ENCODE measurements at regions not wholly inside any gene's neighbourhood (a gene's known extent, or its start where the extent isn't known, plus 50 kb on each side); places are given as distances from the start of the nearest gene placed in this dataset.

DNA sequence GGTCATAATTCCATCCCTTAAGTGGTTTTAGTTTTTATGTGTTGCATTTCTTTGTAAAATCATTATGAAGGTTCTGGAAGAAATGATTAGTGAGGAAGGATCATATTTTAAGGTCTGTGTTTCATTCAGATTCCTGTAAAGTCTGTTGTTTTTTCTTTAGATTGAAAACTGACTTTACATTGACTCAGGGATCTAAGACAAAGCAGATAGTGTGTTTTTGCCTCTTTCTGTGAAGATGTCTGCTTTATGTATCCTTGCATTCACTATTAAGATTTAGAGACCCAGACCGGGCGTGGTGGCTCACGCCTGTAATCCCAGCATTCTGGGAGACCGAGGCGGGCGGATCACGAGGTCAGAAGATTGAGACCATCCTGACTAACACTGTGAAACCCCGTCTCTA is 225.7 kb downstream of the SAMD5 start:
- Histone ChIP-seq H3K4me3 (ENCODE audit: low read depth in 1 of 2, low read length in 2 of 2) (no peak overlapping the region), H3K36me3 (ENCODE audit: control insufficient read depth in 1 of 2, insufficient read depth in 2 of 2, low read length in 2 of 2) (no peaks in the 10 kb centered on the region), H3K27ac (ENCODE audit: low read depth, low read length) (no peak overlapping the region), H3K9me3 (ENCODE audit: control insufficient read depth in 1 of 2, low read length in 2 of 2) (no peaks in the 10 kb centered on the region), H3K4me1 (ENCODE audit: control insufficient read depth in 1 of 2, insufficient read depth in 2 of 2, low read length in 2 of 2) (no peaks in the 10 kb centered on the region), H3K27me3 (ENCODE audit: control insufficient read depth in 1 of 2, insufficient read depth in 2 of 2, low read length in 2 of 2) (no peaks in the 10 kb centered on the region), H3K9ac (ENCODE audit: low read depth in 1 of 2, low read length in 2 of 2) (no peak overlapping the region)

DNA sequence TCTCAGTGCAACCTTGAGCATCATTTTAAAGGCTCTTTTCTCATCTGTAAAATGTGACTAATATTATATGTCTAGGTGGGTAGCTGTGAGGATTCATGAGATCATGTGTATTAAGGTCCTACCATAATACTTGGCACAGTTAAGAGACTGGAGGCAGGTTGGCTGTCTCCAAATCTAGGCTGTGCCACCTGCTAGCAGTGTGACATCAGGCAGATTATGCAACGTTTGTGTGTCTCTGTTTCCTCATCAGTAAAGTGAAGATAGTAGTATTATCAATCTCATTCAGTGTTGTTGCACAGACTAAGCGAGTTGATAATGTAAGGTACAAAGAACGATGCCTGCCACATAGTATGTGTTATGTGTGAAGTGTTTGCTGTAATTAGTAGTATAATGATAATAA is 227.4 kb downstream of the SAMD5 start:
- no peak overlapping the region for H3K9ac ChIP-seq (ENCODE audit: low read depth in 1 of 2, low read length in 2 of 2)
- H3K4me3 ChIP-seq (ENCODE audit: low read depth in 1 of 2, low read length in 2 of 2): no peak overlapping the region
- no peaks in the 10 kb centered on the region for H3K4me1 ChIP-seq (ENCODE audit: control insufficient read depth in 1 of 2, insufficient read depth in 2 of 2, low read length in 2 of 2)
- H3K27ac ChIP-seq (ENCODE audit: low read depth, low read length): no peak overlapping the region
- no peaks in the 10 kb centered on the region for H3K36me3 ChIP-seq (ENCODE audit: control insufficient read depth in 1 of 2, insufficient read depth in 2 of 2, low read length in 2 of 2)
- no peaks in the 10 kb centered on the region for H3K9me3 ChIP-seq (ENCODE audit: control insufficient read depth in 1 of 2, low read length in 2 of 2)
- H3K27me3 ChIP-seq (ENCODE audit: control insufficient read depth in 1 of 2, insufficient read depth in 2 of 2, low read length in 2 of 2): no peaks in the 10 kb centered on the region

DNA sequence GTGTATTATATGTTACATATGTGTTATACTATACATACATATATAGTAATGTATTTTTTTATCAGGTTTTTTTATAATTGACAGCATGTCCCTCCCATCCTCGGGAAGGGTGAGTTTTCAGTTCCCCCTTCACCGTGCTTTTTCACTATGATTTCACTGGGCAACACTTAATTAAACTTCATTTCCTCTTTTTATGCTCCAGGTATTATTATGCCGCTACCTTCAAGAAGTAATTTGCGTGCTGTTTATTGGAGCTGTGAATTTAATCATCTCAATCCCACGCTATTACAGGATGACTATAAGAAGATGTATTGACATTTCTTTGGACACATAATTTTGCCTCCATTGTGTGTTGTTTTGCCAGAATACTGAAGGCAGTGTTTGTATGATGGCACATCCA is 228.6 kb downstream of the SAMD5 start:
- H3K4me1 ChIP-seq (ENCODE audit: control insufficient read depth in 1 of 2, insufficient read depth in 2 of 2, low read length in 2 of 2): no peaks in the 10 kb centered on the region
- no peak overlapping the region for H3K9ac ChIP-seq (ENCODE audit: low read depth in 1 of 2, low read length in 2 of 2)
- H3K9me3 ChIP-seq (ENCODE audit: control insufficient read depth in 1 of 2, low read length in 2 of 2): no peaks in the 10 kb centered on the region
- no peak overlapping the region for H3K4me3 ChIP-seq (ENCODE audit: low read depth in 1 of 2, low read length in 2 of 2)
- no peak overlapping the region for H3K27ac ChIP-seq (ENCODE audit: low read depth, low read length)
- H3K36me3 ChIP-seq (ENCODE audit: control insufficient read depth in 1 of 2, insufficient read depth in 2 of 2, low read length in 2 of 2): no peaks in the 10 kb centered on the region
- H3K27me3 ChIP-seq (ENCODE audit: control insufficient read depth in 1 of 2, insufficient read depth in 2 of 2, low read length in 2 of 2): no peaks in the 10 kb centered on the region

DNA sequence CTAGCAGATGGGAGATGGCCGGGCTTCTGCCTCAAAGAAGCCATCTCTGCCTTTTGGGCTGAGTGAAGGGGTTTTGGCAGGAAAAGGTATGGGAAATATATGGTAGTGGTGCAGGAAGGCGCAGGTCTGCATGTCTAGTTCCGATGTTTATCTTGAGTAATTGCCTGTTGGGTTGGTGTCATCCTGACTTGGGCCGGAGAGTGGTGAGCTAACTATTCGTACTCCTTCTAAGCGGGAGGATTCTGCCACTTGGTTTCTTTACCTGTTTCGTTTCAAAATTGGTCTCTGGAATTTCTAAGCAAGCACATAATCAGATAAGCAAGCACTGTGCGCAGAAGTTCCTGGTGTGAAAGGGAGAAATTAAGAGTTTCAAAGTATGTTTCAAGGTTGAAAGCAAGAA is 229.6 kb downstream of the SAMD5 start:
- H3K27me3 ChIP-seq (ENCODE audit: control insufficient read depth in 1 of 2, insufficient read depth in 2 of 2, low read length in 2 of 2): no peaks in the 10 kb centered on the region
- no peaks in the 10 kb centered on the region for H3K9me3 ChIP-seq (ENCODE audit: control insufficient read depth in 1 of 2, low read length in 2 of 2)
- H3K36me3 ChIP-seq (ENCODE audit: control insufficient read depth in 1 of 2, insufficient read depth in 2 of 2, low read length in 2 of 2): no peaks in the 10 kb centered on the region
- no peak overlapping the region for H3K4me3 ChIP-seq (ENCODE audit: low read depth in 1 of 2, low read length in 2 of 2)
- no peak overlapping the region for H3K9ac ChIP-seq (ENCODE audit: low read depth in 1 of 2, low read length in 2 of 2)
- H3K27ac ChIP-seq (ENCODE audit: low read depth, low read length): no peak overlapping the region
- H3K4me1 ChIP-seq (ENCODE audit: control insufficient read depth in 1 of 2, insufficient read depth in 2 of 2, low read length in 2 of 2): no peaks in the 10 kb centered on the region

DNA sequence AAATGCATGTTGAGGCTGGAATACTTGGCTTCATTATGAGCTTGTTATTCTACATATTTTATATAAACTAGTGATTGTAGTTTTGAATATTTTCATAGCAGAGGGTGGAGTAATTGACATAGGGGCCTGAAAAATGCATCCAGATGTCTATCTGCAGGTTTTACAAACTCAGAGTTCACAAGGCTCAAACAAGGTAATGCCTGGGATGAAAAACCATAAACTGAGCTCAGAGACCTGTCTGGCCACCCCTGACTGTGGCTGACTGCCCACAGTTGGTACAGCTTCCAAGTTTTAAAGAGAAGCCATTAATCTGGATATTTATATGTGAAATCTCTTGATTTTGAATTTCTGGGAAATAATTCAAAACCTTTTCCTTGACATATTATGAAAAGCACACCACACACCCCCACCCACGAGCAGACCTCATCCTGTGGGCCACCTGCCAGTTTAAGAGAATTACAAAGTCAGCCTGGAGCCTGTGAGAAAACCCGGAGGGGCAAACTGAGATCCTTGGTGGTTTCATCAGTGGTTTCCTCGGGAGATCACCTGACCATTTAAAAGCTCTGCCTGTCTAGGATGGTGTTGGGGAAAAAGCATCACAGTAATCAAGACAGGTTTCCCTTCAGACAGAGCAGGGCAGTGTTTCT is 230.1 kb downstream of the SAMD5 start:
- Histone ChIP-seq H3K27me3 (ENCODE audit: control insufficient read depth in 1 of 2, insufficient read depth in 2 of 2, low read length in 2 of 2) (no peaks in the 10 kb centered on the region), H3K9me3 (ENCODE audit: control insufficient read depth in 1 of 2, low read length in 2 of 2) (no peaks in the 10 kb centered on the region), H3K36me3 (ENCODE audit: control insufficient read depth in 1 of 2, insufficient read depth in 2 of 2, low read length in 2 of 2) (no peaks in the 10 kb centered on the region), H3K4me1 (ENCODE audit: control insufficient read depth in 1 of 2, insufficient read depth in 2 of 2, low read length in 2 of 2) (no peaks in the 10 kb centered on the region), H3K27ac (ENCODE audit: low read depth, low read length) (no peak overlapping the region), H3K4me3 (ENCODE audit: low read depth in 1 of 2, low read length in 2 of 2) (no peak overlapping the region), H3K9ac (ENCODE audit: low read depth in 1 of 2, low read length in 2 of 2) (no peak overlapping the region)

DNA sequence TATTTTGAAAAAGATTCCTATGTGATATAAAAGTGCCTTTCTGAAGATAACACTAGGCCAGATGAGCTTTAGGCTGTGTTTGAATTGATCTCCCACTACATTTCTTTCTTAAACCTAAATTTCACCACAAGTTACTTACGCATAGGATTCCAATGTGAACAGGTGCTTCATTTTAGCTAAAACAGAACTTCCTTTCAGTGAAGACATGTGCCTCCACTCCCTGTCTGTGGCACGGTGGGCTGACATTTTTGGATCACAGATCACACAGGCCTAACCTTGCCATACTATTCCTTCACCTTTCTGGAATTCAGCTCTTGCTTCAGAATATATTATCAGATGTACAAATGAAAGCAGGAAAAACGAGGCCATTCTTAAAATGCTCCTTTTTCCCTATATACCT is 231.8 kb downstream of the SAMD5 start:
- Histone ChIP-seq H3K9me3 (ENCODE audit: control insufficient read depth in 1 of 2, low read length in 2 of 2) (no peaks in the 10 kb centered on the region), H3K9ac (ENCODE audit: low read depth in 1 of 2, low read length in 2 of 2) (no peak overlapping the region), H3K27me3 (ENCODE audit: control insufficient read depth in 1 of 2, insufficient read depth in 2 of 2, low read length in 2 of 2) (no peaks in the 10 kb centered on the region), H3K4me1 (ENCODE audit: control insufficient read depth in 1 of 2, insufficient read depth in 2 of 2, low read length in 2 of 2) (no peaks in the 10 kb centered on the region), H3K27ac (ENCODE audit: low read depth, low read length) (no peak overlapping the region), H3K36me3 (ENCODE audit: control insufficient read depth in 1 of 2, insufficient read depth in 2 of 2, low read length in 2 of 2) (no peaks in the 10 kb centered on the region), H3K4me3 (ENCODE audit: low read depth in 1 of 2, low read length in 2 of 2) (no peak overlapping the region)

DNA sequence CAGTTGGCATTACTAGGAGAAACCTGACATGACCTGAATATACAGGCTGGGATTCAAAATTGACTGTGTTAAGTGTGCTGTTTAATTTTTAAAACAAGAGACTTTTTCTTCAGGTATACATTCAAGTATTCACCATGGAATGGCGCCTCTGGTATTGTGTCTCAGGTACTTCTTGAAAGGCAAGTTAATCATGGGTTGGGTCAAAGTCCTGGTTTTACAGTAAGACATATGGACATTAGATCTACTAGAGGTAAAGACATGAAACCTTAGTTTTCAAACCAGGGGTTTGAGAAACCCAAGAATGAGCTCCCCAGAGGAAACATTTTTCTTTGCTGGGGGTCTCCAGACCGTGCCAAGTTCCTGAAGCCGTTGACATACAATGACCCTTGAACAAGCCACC is 232.4 kb downstream of the SAMD5 start:
- no peaks in the 10 kb centered on the region for H3K4me1 ChIP-seq (ENCODE audit: control insufficient read depth in 1 of 2, insufficient read depth in 2 of 2, low read length in 2 of 2)
- H3K36me3 ChIP-seq (ENCODE audit: control insufficient read depth in 1 of 2, insufficient read depth in 2 of 2, low read length in 2 of 2): no peaks in the 10 kb centered on the region
- no peak overlapping the region for H3K4me3 ChIP-seq (ENCODE audit: low read depth in 1 of 2, low read length in 2 of 2)
- no peaks in the 10 kb centered on the region for H3K27me3 ChIP-seq (ENCODE audit: control insufficient read depth in 1 of 2, insufficient read depth in 2 of 2, low read length in 2 of 2)
- H3K9ac ChIP-seq (ENCODE audit: low read depth in 1 of 2, low read length in 2 of 2): no peak overlapping the region
- no peaks in the 10 kb centered on the region for H3K9me3 ChIP-seq (ENCODE audit: control insufficient read depth in 1 of 2, low read length in 2 of 2)
- H3K27ac ChIP-seq (ENCODE audit: low read depth, low read length): no peak overlapping the region

DNA sequence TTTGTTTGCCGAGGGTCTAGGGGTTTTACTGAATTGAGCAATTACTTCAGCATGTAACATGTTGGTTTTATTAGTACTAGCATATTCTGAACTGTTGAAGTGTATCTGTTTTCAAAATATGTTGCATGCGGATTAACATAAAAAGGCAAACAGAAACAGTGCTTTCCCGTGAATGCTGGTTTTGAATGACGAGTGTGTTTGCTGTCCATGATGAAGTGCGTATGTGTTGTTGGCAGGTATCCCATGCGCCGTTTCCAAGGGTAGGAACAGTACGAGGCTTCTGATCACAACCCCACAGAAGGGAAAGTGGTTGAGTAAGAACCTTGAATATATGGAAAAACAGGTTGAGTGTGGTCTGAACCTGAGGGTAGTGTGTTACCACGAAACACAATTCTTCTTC is 232.9 kb downstream of the SAMD5 start:
- Histone ChIP-seq H3K27ac (ENCODE audit: low read depth, low read length) (no peak overlapping the region), H3K4me1 (ENCODE audit: control insufficient read depth in 1 of 2, insufficient read depth in 2 of 2, low read length in 2 of 2) (no peaks in the 10 kb centered on the region), H3K36me3 (ENCODE audit: control insufficient read depth in 1 of 2, insufficient read depth in 2 of 2, low read length in 2 of 2) (no peaks in the 10 kb centered on the region), H3K9me3 (ENCODE audit: control insufficient read depth in 1 of 2, low read length in 2 of 2) (no peaks in the 10 kb centered on the region), H3K27me3 (ENCODE audit: control insufficient read depth in 1 of 2, insufficient read depth in 2 of 2, low read length in 2 of 2) (no peaks in the 10 kb centered on the region), H3K9ac (ENCODE audit: low read depth in 1 of 2, low read length in 2 of 2) (no peak overlapping the region), H3K4me3 (ENCODE audit: low read depth in 1 of 2, low read length in 2 of 2) (no peak overlapping the region)

DNA sequence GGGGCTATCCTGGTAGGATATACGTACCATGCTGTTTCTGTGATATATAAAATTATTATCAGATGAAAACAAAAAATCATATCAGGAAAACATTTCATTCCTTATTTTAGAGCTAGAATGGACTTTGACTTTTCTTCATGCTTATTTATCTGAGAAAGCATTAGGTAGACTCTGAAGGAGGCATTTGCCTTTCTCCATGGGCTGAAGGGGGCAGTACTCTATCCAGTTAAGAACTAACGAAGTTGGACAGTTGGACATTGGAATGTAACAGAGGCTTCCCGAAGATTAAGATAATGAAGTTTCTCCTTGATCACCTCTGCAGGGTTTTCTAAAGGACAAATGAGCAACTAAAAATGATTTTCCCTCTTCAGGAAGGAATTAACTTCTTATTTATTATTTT is 233.9 kb downstream of the SAMD5 start:
- Histone ChIP-seq H3K27me3 (ENCODE audit: control insufficient read depth in 1 of 2, insufficient read depth in 2 of 2, low read length in 2 of 2) (no peaks in the 10 kb centered on the region), H3K27ac (ENCODE audit: low read depth, low read length) (no peak overlapping the region), H3K9ac (ENCODE audit: low read depth in 1 of 2, low read length in 2 of 2) (no peak overlapping the region), H3K4me1 (ENCODE audit: control insufficient read depth in 1 of 2, insufficient read depth in 2 of 2, low read length in 2 of 2) (no peaks in the 10 kb centered on the region), H3K36me3 (ENCODE audit: control insufficient read depth in 1 of 2, insufficient read depth in 2 of 2, low read length in 2 of 2) (no peaks in the 10 kb centered on the region), H3K4me3 (ENCODE audit: low read depth in 1 of 2, low read length in 2 of 2) (no peak overlapping the region), H3K9me3 (ENCODE audit: control insufficient read depth in 1 of 2, low read length in 2 of 2) (no peaks in the 10 kb centered on the region)

DNA sequence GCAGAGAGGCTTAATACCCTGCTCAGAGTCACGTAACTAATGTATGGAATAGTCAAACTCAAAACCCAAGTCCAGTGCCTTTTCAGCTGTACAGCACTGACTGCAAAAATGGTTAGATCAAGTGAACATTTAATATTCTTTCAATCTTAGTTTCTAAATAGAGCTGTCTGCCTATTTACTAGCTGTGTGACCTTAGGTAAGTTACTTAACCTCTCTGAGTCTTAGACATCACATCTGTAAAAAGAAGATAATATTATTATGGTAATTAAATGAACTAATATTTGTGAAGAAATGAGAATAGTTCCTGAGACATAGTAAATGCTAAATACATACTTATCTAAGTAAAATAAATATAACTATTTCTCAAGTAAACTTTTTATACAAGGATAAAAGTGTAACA is 235.5 kb downstream of the SAMD5 start:
- Histone ChIP-seq H3K4me3 (ENCODE audit: low read depth in 1 of 2, low read length in 2 of 2) (no peak overlapping the region), H3K9me3 (ENCODE audit: control insufficient read depth in 1 of 2, low read length in 2 of 2) (no peaks in the 10 kb centered on the region), H3K4me1 (ENCODE audit: control insufficient read depth in 1 of 2, insufficient read depth in 2 of 2, low read length in 2 of 2) (no peaks in the 10 kb centered on the region), H3K9ac (ENCODE audit: low read depth in 1 of 2, low read length in 2 of 2) (no peak overlapping the region), H3K27ac (ENCODE audit: low read depth, low read length) (no peak overlapping the region), H3K27me3 (ENCODE audit: control insufficient read depth in 1 of 2, insufficient read depth in 2 of 2, low read length in 2 of 2) (no peaks in the 10 kb centered on the region), H3K36me3 (ENCODE audit: control insufficient read depth in 1 of 2, insufficient read depth in 2 of 2, low read length in 2 of 2) (no peaks in the 10 kb centered on the region)

DNA sequence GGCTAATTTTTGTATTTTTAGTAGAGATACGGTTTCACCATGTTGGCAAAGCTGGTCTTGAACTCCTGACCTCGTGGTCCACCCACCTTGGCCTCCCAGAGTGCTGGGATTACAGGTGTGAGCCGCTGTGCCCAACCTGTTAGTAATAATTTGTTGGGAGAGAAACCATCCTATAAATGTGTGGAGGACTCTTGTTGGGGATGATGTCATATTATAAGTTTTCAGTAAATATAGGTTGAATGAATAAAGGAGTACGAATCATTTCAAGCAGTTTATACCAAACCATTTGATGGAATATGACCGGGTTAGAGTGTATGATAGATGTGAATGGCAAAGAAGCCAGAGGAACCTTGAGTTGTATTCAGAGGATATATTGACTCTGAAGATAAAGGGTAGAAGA is 240.8 kb downstream of the SAMD5 start:
- Histone ChIP-seq H3K36me3 (ENCODE audit: control insufficient read depth in 1 of 2, insufficient read depth in 2 of 2, low read length in 2 of 2) (no peaks in the 10 kb centered on the region), H3K27me3 (ENCODE audit: control insufficient read depth in 1 of 2, insufficient read depth in 2 of 2, low read length in 2 of 2) (no peaks in the 10 kb centered on the region), H3K27ac (ENCODE audit: low read depth, low read length) (no peak overlapping the region), H3K4me3 (ENCODE audit: low read depth in 1 of 2, low read length in 2 of 2) (no peak overlapping the region), H3K9ac (ENCODE audit: low read depth in 1 of 2, low read length in 2 of 2) (no peak overlapping the region), H3K4me1 (ENCODE audit: control insufficient read depth in 1 of 2, insufficient read depth in 2 of 2, low read length in 2 of 2) (peaks cover 0 to 8% of the 10 kb centered on the region in 2 donors), H3K9me3 (ENCODE audit: control insufficient read depth in 1 of 2, low read length in 2 of 2) (no peaks in the 10 kb centered on the region)

Measured in duodenal mucosa (tissue), 2 donors.